A172 (cell line): ENCODE measurements at regions not wholly inside any gene's neighbourhood (a gene's known extent, or its start where the extent isn't known, plus 50 kb on each side); places are given as distances from the start of the nearest gene placed in this dataset.
"Not testable (repeated sequence)": the region's sequence is repeated elsewhere in the genome, so short reads cannot be mapped to it uniquely, and the experiment has no call there.

Source experiments
- DNase-seq: peaks from one replicate; pipeline ENCODE4 v3.0.0-alpha.2; 2015; ENCODE audit warnings: low spot score

- DNase-seq = no peak
These were observed 121.5 kb upstream of the PDE1A start for GRCh38 chr2:182548031-182548950.

GRCh38 chr2:182550234-182550633 lies 123.4 kb upstream of the PDE1A start:
- no peak for DNase-seq

GRCh38 chr2:182552232-182552631 lies 125.4 kb upstream of the PDE1A start:
- DNase-seq = not testable (repeated sequence)

- DNase-seq = not testable (repeated sequence)
These were observed 125.9 kb upstream of the PDE1A start for GRCh38 chr2:182552785-182553184.

- DNase-seq = no peak
These were observed 126.6 kb upstream of the PDE1A start for GRCh38 chr2:182553483-182553882.

- DNase-seq = no peak
These were observed 128.1 kb upstream of the PDE1A start for GRCh38 chr2:182554950-182555349.

- no peak for DNase-seq
These were observed 131.7 kb upstream of the PDE1A start for GRCh38 chr2:182558564-182558963.

GRCh38 chr2:182559623-182560022 lies 132.8 kb upstream of the PDE1A start:
- DNase-seq = peak; percentile 35

GRCh38 chr2:182565911-182566567 lies 139.2 kb upstream of the PDE1A start:
- DNase-seq = no peak

GRCh38 chr2:182573553-182573952 lies 142.5 kb upstream of the DNAJC10 start:
- no peak for DNase-seq

GRCh38 chr2:182577816-182578215 lies 138.2 kb upstream of the DNAJC10 start:
- DNase-seq = no peak

GRCh38 chr2:182581196-182581935 lies 134.7 kb upstream of the DNAJC10 start:
- no peak for DNase-seq

- DNase-seq = no peak
These were observed 131.6 kb upstream of the DNAJC10 start for GRCh38 chr2:182584462-182584861.

- no peak for DNase-seq
These were observed 131.1 kb upstream of the DNAJC10 start for GRCh38 chr2:182585001-182585400.

GRCh38 chr2:182585430-182585829 lies 130.6 kb upstream of the DNAJC10 start:
- DNase-seq = no peak

GRCh38 chr2:182586426-182586825 lies 129.6 kb upstream of the DNAJC10 start:
- no peak for DNase-seq

GRCh38 chr2:182587831-182588230 lies 128.2 kb upstream of the DNAJC10 start:
- peak; percentile 90 for DNase-seq

GRCh38 chr2:182589121-182589520 lies 126.9 kb upstream of the DNAJC10 start:
- DNase-seq = no peak

GRCh38 chr2:182591774-182592173 lies 124.3 kb upstream of the DNAJC10 start:
- DNase-seq = no peak

GRCh38 chr2:182592691-182593393 lies 123.2 kb upstream of the DNAJC10 start:
- DNase-seq = no peak

GRCh38 chr2:182593394-182593975 lies 122.6 kb upstream of the DNAJC10 start:
- DNase-seq = peak; percentile 78
